Panc1 (cell line): ENCODE measurements at regions not wholly inside any gene's neighbourhood (a gene's known extent, or its start where the extent isn't known, plus 50 kb on each side); places are given as distances from the start of the nearest gene placed in this dataset.

Experiments
- ATAC-seq: fragments of 200-7000 bp; cut with Tn5 transposase; 2 replicates; pipeline ENCODE4 v1.9.1; 2020; ENCODE audit warnings: mild to moderate bottlenecking, moderate library complexity
- BruUV-seq: library from RNA; stranded (reverse); fragments of 400-500 nt; replicated peaks from 2 replicates; lab custom pipeline; 2021; lab: Mats Ljungman, UMichigan
- CTCF ChIA-PET: fragments of 300-600 bp; sonication (Branson Sonifier 250); formaldehyde crosslinking; loops from one replicate; lab custom pipeline; 2022; ENCODE audit warnings: antibody characterized with exemption; lab: Charles Lee
- POLR2A ChIA-PET: fragments of 300-600 bp; sonication (Branson Sonifier 250); formaldehyde crosslinking; loops from one replicate; lab custom pipeline; 2022; ENCODE audit warnings: antibody characterized with exemption; lab: Charles Lee
- DNase-seq: peaks from one replicate; pipeline ENCODE4 v3.0.0-alpha.2; 2010; ENCODE audit warnings: low read depth, low spot score
- H3K27ac ChIP-seq: 2 replicates; pipeline ENCODE4 v1.5.1; 2011; ENCODE audit warnings: mild to moderate bottlenecking, low read length, inconsistent platforms
- H3K27me3 ChIP-seq: fragments of 200-500 bp; sonication (Bioruptor generic); 2 replicates; pipeline ENCODE4 v1.6.0; 2014; ENCODE audit warnings: low read length, inconsistent platforms; ENCODE audit not compliant: control insufficient read depth, insufficient read depth
- H3K36me3 ChIP-seq: fragments of 200-500 bp; sonication (Bioruptor generic); 2 replicates; pipeline ENCODE4 v1.5.1; 2014; ENCODE audit warnings: inconsistent platforms, mild to moderate bottlenecking, low read length, moderate library complexity; ENCODE audit not compliant: control insufficient read depth, insufficient read depth
- H3K4me1 ChIP-seq: 2 replicates; pipeline ENCODE4 v1.5.1; 2011; ENCODE audit warnings: inconsistent platforms, mild to moderate bottlenecking, low read length, moderate library complexity; ENCODE audit not compliant: control insufficient read depth, insufficient read depth
- H3K4me3 ChIP-seq, 2 experiments: 2 replicates each; pipeline ENCODE4 v1.5.1; 2011 to 2012; ENCODE audit warnings: low read depth in 2 of 2, low read length in 2 of 2, mild to moderate bottlenecking in 2 of 2, inconsistent platforms in 1 of 2, moderate library complexity in 1 of 2
- H3K9me3 ChIP-seq: fragments of 200-500 bp; sonication (Bioruptor generic); 2 replicates; pipeline ENCODE4 v1.5.1; 2014; ENCODE audit warnings: low read depth, mild to moderate bottlenecking, inconsistent platforms, low read length, moderate library complexity; ENCODE audit not compliant: control insufficient read depth, insufficient read depth
- CTCF ChIP-seq: fragments of 450-650 bp; IDR thresholded peaks from 2 replicates; pipeline ENCODE4 v1.5.1; 2017; ENCODE audit warnings: mild to moderate bottlenecking
- POLR2AphosphoS5 ChIP-seq: IDR thresholded peaks from 2 replicates; pipeline ENCODE4 v1.6.1; 2012; ENCODE audit warnings: mild to moderate bottlenecking, low read depth, low read length, moderate library complexity
- REST ChIP-seq, 2 experiments: IDR thresholded peaks; 2 replicates each; pipeline ENCODE4 v1.6.1; 2011 to 2012; ENCODE audit warnings: low read depth in 2 of 2, control low read depth in 1 of 2, low read length in 1 of 2, mild to moderate bottlenecking in 1 of 2, moderate library complexity in 1 of 2; ENCODE audit not compliant: insufficient read depth in 1 of 2
- SIN3A ChIP-seq: IDR thresholded peaks from 2 replicates; pipeline ENCODE4 v1.6.1; 2012; ENCODE audit warnings: low read depth, mild to moderate bottlenecking, low read length, moderate library complexity, borderline replicate concordance; ENCODE audit not compliant: insufficient read depth
- TCF7L2 ChIP-seq: IDR thresholded peaks from 2 replicates; pipeline ENCODE4 v1.6.1; 2011; ENCODE audit warnings: mild to moderate bottlenecking, low read depth, low read length, inconsistent platforms
- in situ Hi-C: cut with HindIII; loops from 2 replicates; pipeline ENCODE4 v1.10.0; 2016; ENCODE audit warnings: low sequenced_read_pairs, low pct_unique_long_range_greater_than_20kb
- intact Hi-C: fragments of 100-400 bp; cut with micrococcal nuclease; formaldehyde crosslinking; loops from one replicate; pipeline ENCODE4 v1.10.0; 2022; ENCODE audit not compliant: unreplicated experiment

- no TSS peak for BruUV-seq
- CTCF ChIA-PET = no interaction called here
- Histone ChIP-seq H3K27me3 (no peaks in the 10 kb centered on the region), H3K4me1 (no peaks in the 10 kb centered on the region), H3K9me3 (peaks cover 4% of the 10 kb centered on the region; the same call in 1 of the 2 replicates), H3K4me3 (no peak overlapping the region), H3K27ac (peak overlapping the region; percentile 44; the same call in 1 of the 2 replicates), H3K36me3 (no peaks in the 10 kb centered on the region)
- TF ChIP-seq POLR2AphosphoS5 = no peak
- TF ChIP-seq SIN3A = no peak
- TF ChIP-seq CTCF = no peak
- no peak for TF ChIP-seq TCF7L2
- TF ChIP-seq REST (IDR thresholded peaks at IDR 0.05; ENCODE audit: insufficient read depth in 1 of 2, low read depth in 2 of 2, low read length in 1 of 2) = no peak
- intact Hi-C loops = no loop called here
- no peak for DNase-seq
- in situ Hi-C loops = no loop called here
- ATAC-seq = no peak
- POLR2A ChIA-PET = no interaction called here
Measured at GRCh38 chr5:123800640-123801039, 288.7 kb downstream of the CSNK1G3 start.

- ChIA-PET POLR2A (no interaction called here), CTCF (no interaction called here)
- H3K27me3 ChIP-seq = no peaks in the 10 kb centered on the region
- H3K4me1 ChIP-seq = no peaks in the 10 kb centered on the region
- DNase-seq (no peak), ATAC-seq (no peak)
- H3K27ac ChIP-seq = peak overlapping the region; percentile 5; the same call in 1 of the 2 replicates
- H3K9me3 ChIP-seq = peaks cover 3% of the 10 kb centered on the region; the same call in 1 of the 2 replicates
- in situ Hi-C loops (no loop called here), intact Hi-C loops (no loop called here)
- BruUV-seq = no TSS peak
- TF ChIP-seq TCF7L2 (no peak), SIN3A (no peak), CTCF (no peak), POLR2AphosphoS5 (no peak), REST (IDR thresholded peaks at IDR 0.05; ENCODE audit: insufficient read depth in 1 of 2, low read depth in 2 of 2, low read length in 1 of 2) (no peak)
- H3K36me3 ChIP-seq = no peaks in the 10 kb centered on the region
- no peak overlapping the region for H3K4me3 ChIP-seq
Measured at GRCh38 chr5:123795688-123796087, 283.7 kb downstream of the CSNK1G3 start.
